ENCODE measurements at regions not wholly inside any gene's neighbourhood (a gene's known extent, or its start where the extent isn't known, plus 50 kb on each side); places are given as distances from the start of the nearest gene placed in this dataset.
"Not testable (repeated sequence)": the region's sequence is repeated elsewhere in the genome, so short reads cannot be mapped to it uniquely, and the experiment has no call there.

DNA sequence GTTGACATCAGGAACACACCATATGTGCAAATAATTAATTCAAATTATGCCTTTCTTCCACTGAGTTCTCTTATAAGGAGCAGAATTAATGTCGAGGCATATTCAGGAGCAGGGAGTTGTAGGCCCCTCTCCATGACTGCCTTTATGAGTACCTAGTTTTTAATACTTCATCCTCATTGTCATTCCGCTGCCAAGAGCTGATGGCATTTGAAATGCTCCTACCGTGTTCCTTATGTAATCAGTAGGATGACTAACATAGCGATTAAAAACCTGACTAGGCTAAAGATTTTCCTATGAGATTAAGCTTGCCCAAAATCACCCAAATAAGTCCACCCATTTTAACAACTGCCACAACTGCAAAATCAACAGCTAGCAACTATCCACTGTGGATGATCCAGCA lies 220.6 kb downstream of the DHX15 start:
- Histone ChIP-seq H3K4me1 (no peaks in the 10 kb centered on the region), H3K9me3 (no peaks in the 10 kb centered on the region), H3K27me3 (no peaks in the 10 kb centered on the region), H3K4me3 (ENCODE audit: low read depth, low read length) (no peak overlapping the region), H3K36me3 (no peaks in the 10 kb centered on the region)
- DNase-seq = no peak
- TF ChIP-seq, protein P1, sequence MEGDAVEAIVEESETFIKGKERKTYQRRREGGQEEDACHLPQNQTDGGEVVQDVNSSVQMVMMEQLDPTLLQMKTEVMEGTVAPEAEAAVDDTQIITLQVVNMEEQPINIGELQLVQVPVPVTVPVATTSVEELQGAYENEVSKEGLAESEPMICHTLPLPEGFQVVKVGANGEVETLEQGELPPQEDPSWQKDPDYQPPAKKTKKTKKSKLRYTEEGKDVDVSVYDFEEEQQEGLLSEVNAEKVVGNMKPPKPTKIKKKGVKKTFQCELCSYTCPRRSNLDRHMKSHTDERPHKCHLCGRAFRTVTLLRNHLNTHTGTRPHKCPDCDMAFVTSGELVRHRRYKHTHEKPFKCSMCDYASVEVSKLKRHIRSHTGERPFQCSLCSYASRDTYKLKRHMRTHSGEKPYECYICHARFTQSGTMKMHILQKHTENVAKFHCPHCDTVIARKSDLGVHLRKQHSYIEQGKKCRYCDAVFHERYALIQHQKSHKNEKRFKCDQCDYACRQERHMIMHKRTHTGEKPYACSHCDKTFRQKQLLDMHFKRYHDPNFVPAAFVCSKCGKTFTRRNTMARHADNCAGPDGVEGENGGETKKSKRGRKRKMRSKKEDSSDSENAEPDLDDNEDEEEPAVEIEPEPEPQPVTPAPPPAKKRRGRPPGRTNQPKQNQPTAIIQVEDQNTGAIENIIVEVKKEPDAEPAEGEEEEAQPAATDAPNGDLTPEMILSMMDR (IDR thresholded peaks at IDR 0.05; ENCODE audit: low read depth, low read length) = no peak

DNA sequence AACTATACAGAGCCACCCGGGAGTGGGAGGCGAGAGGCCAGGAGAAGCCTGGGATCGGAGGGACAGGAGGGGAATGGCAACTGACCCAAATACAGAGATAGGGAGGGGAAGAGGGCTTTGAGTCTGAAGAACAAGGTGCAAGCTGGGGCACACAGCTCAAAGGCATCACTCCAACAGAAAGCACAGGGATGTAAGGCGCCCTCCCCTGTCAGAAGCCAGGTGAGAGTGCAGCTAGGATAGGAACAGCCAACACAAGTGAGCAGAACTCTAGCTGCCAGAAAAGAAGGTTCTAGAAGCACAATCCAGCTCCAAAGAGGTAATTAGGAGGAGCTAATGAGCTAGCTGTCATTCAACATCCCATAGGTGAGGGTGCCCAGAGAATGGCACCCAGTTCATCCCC lies 232.2 kb downstream of the DHX15 start:
- Histone ChIP-seq H3K4me1 (no peaks in the 10 kb centered on the region), H3K27me3 (no peaks in the 10 kb centered on the region), H3K9me3 (no peaks in the 10 kb centered on the region), H3K36me3 (no peaks in the 10 kb centered on the region), H3K4me3 (ENCODE audit: low read depth, low read length) (no peak overlapping the region)
- no peak for DNase-seq
- TF ChIP-seq, protein P1 (IDR thresholded peaks at IDR 0.05; ENCODE audit: low read depth, low read length) = no peak

DNA sequence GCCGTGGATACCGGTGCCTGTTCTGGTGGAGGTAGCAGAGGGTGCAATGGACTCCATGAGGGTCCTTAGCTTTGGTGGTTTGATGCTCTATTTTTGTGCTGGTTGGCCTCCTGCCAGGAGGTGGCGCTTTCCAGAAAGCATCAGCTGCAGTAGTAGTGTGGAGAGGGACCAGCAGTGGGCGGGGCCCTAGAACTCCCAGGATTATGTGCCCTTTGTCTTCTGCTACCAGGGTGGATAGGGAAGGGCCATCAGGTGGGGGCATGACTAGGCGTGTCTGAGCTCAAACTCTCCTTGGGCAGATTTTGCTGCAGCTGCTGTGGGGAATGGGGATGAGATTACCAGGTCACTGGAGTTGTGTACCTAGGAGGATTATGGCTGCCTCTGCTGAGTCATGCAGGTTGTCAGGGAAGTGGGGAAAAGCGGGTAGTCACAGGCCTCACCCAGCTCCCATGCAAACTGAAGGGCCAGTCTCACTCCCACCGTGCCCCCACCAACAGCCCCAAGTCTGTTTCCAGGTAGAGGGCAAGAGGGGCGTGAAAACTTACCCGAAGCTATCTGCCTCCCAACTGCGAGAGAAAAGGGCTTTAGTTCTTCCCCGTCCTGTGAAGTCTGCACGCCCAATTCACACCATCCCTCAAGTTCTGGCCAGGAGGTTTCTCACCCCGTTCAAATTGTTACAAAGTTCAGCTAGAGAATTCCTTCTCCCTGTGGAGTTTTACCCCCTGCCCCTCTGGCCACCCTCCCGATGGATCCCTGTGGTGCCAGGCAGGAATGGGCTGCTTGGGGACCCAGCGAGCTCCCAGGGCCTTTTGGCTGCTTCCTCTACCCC lies 235.0 kb downstream of the DHX15 start:
- not testable (repeated sequence) for H3K36me3 ChIP-seq; H3K9me3 ChIP-seq; H3K4me3 ChIP-seq (ENCODE audit: low read depth, low read length); H3K4me1 ChIP-seq; H3K27me3 ChIP-seq
- DNase-seq = peak; percentile 27

DNA sequence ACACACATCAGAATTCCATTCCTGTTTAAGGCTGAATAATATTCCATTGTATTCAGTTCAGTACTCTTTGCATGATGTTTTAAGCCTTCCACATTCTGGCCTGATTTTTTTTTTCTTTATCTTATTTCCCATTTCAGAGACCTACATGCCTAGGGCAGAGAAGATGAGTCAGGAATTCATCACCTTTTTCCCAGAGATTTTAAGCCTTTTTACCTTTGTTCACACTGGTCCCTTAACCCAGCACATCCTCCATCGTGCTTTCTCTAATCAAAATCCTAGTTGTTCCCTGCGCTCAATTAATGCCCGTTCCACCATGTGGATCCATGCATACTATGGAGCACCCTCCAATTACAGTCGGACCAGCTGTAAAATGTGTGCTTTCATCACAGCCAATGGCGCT lies 245.1 kb downstream of the DHX15 start:
- TF ChIP-seq, protein P1 (IDR thresholded peaks at IDR 0.05; ENCODE audit: low read depth, low read length) = no peak
- DNase-seq = no peak
- H3K36me3 ChIP-seq = no peaks in the 10 kb centered on the region
- no peaks in the 10 kb centered on the region; the same call in 1 of the 2 replicates for H3K9me3 ChIP-seq
- H3K27me3 ChIP-seq = no peaks in the 10 kb centered on the region
- no peaks in the 10 kb centered on the region for H3K4me1 ChIP-seq
- H3K4me3 ChIP-seq (ENCODE audit: low read depth, low read length) = no peak overlapping the region

DNA sequence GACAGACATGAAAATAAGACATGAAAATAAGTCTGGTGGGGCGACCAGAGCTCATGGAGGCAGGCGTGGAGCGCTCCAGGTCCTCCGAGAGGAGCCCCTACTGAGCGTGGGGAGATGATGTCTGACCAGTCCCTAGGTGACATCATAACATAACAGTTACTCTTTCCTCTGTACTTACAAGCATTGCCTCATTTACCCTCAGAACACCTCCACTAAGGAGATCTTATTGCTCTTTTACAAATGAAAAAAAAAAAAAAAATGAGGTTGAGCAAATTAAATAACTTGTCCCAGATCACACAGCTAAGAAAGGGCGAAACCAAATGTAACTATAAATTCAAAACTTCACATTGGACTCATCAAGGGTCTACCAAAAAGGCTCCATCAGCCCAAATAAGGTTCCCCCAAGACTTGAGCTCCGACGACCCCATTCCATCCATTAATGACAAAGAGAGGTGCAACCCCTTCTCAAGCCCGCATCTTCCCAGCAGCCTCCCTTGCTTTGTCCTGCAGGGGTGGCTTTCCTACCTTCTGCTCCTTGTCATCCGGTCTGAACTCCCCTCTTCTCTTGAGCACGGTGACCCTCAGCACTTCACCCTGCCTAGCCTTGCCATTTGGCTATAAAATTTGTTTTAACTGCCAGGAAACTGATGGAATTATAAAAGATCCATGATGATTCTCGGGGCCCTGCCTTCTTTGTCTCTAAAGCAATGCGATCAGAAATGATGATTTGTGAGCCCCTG lies 246.7 kb downstream of the DHX15 start:
- no peaks in the 10 kb centered on the region for H3K4me1 ChIP-seq
- H3K4me3 ChIP-seq (ENCODE audit: low read depth, low read length) = no peak overlapping the region
- no peaks in the 10 kb centered on the region for H3K27me3 ChIP-seq
- no peak for DNase-seq
- TF ChIP-seq, protein P1 (IDR thresholded peaks at IDR 0.05; ENCODE audit: low read depth, low read length) = no peak
- H3K36me3 ChIP-seq = no peaks in the 10 kb centered on the region
- H3K9me3 ChIP-seq = no peaks in the 10 kb centered on the region; the same call in 1 of the 2 replicates

DNA sequence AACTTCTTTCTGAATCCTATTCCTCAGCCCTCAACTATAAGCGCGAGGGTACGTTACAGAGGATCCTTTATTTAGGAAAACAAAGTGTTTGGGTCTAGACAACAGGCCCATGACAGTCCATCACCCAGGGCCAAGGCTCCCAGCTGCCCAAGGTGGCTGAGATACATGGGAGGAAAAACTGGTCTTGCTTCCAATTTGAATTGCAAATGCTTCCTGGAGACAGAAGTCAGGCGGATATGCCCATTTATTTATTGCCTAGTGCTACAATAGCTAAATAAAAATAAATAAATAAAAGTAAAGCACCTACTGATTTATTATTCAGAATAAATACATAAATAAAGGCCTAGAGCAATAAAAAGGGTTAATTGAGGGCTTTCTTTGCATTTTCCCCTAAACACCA lies 248.7 kb downstream of the DHX15 start:
- H3K27me3 ChIP-seq = no peaks in the 10 kb centered on the region

More for the DNA sequence above, 248.7 kb downstream of the DHX15 start:
- TF ChIP-seq, protein P1 (IDR thresholded peaks at IDR 0.05; ENCODE audit: low read depth, low read length) = no peak
- no peak overlapping the region for H3K4me3 ChIP-seq (ENCODE audit: low read depth, low read length)
- H3K4me1 ChIP-seq = no peaks in the 10 kb centered on the region
- no peak for DNase-seq
- no peaks in the 10 kb centered on the region for H3K36me3 ChIP-seq
- no peaks in the 10 kb centered on the region; the same call in 1 of the 2 replicates for H3K9me3 ChIP-seq

Measured in BE2C (cell line).